Fibroblast of skin of left quadriceps (primary cell): ENCODE measurements at regions not wholly inside any gene's neighbourhood (a gene's known extent, or its start where the extent isn't known, plus 50 kb on each side); places are given as distances from the start of the nearest gene placed in this dataset.
"Not testable (repeated sequence)": the region's sequence is repeated elsewhere in the genome, so short reads cannot be mapped to it uniquely, and the experiment has no call there.

Experiments
- DNase-seq, 2 experiments: peaks; one replicate each; pipeline ENCODE4 v3.0.0-alpha.2; 2013; ENCODE audit warnings: low read depth in 2 of 2

DNA sequence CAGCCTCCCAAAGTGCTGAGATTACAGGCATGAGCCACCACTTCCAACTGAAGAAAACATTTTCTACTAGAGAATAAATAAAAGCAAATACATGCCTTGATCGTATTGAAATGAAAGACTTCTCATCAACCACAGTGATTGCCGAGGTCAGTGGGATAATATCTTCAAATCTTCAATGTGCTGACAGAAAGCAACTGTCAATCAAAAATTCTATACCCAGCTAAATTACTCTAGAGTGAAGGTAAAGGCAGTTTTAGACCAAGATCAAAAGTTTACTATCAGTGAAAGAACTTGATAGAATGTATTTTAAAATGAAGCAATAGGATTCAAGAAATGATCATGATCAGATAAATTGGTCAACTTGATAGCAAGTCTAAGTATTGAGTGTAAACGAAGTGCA is 130.6 kb downstream of the BRD1 start:
- no peak for DNase-seq

DNA sequence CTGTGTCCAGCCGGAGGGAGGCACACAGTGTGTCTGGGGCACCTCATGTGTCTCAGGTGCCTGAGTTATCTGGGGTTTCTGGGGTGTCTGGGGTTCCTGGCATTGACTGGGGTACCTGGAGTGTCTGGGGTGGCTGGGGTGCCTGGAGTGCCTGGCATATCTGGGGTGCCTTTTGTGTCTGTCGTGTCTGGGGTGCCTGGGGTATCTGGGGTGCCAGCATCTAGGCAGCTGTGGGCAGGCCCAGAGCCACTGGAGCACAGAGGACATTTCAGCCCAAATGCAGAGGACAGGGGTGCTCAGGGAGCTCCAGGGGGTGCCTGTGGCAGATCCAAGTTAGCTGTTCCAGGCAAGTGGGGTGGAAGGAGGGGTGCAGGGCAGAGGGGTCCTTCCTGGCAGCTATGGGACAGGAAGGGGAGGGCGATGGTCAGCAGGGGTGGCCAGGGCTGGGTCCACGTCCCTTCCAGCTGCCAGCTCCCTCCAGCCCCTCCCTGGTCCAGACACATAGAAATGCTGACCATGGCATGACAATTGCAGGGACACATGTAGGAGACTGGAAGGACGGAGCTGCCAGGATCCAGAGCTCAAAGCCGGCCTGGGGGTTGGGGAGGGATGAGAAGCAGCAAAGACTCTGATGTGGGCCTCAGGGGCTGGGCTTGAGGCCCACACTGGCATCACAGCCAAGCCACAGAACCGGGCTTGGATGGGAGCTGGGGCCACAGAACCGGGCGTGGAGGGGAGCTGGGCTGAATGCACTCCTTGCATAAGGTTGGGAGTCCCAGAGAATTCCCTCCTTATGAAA is 133.0 kb downstream of the BRD1 start:
- DNase-seq: no peak

DNA sequence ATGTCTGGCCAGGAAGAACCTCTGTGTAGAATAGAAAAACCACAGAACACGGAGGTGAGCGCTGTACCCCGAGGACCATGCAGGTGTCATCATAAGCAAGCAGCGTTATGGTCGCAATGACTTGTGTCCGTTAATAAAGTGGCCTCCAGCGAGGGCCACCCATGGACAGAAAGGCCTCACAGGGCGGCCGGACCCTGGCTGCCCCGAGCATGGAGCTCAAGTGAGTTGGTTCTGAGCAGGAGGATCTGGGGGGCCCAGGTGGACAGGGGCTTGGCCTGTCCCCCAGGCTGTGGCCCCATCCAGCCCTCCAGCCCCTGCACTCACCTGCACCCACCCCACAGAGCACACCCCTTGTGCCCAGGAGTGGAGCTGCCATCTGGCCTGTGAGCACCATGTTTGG is 133.8 kb downstream of the BRD1 start:
- no peak for DNase-seq

DNA sequence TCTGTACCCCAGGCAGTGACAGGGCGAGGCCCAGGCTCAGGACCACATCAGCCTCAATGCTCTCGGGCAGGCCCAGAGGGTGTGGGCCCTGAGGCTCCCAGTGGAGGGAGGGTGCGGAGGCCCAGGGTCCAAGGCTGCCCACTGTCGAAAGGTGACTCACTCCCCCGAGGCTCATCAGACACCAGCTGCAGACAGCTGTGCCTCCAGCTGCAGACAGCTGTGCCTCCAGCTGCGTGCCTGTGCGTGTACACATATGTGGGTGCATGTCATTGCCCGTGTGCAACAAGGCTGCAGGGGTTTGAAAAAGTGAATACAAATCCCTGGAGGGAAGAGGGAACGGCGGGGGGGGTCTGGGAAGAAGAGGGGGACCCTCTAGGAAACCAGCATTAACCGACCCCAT is 134.3 kb downstream of the BRD1 start:
- no peak for DNase-seq

DNA sequence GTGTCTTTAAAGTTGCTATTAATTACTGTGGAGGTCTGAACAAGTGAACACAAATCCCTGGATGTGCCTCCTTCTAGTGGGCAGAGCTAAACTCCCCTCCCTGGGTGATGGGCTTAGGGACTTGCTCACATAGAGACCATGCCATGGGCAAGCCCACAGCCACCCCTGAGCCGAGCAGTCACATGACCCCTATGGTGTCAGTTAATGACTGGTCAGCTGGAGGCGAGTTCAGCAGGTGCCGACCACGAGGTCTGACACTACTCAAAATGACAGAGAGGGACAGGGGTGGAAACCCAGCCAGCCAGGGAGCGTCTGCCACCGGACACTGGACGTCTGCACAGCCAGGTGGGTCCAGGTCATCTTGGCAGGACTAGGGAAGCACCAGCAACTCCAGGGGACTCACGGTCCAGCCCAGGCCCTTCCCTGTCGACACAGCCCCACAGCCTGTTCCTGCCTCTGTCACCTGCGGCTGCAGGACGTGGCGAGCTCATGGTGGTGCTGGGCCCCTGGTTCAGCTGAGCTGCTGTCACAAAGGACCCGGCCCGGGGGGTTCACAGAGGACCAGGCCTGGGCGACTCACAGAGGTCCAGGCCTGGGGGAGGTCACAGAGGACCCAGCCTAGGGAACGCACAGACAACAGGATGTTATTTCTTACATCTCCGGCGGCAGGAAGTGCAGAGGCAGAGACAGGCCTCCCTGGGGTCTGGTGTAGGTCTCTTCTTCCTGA is 135.0 kb downstream of the BRD1 start:
- no peak for DNase-seq

DNA sequence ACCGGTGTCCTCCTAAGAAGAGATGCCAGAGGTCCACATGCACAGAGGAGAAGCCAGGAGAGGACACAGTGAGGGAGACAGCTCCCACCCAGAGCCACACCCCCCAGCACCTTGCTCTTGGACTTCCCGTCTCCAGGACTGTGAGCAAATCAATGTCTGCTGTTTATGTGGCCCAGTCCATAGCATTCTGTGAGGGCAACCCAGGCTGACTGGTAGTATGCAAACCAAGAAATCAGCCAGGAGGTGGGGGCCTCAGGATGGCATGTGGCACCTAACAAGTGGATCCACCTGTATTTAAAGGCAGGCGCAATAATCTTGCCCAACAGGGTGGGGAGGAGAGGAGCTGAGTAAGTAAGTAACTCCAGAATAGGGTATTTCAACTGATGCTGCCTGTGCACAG is 136.4 kb downstream of the BRD1 start:
- no peak for DNase-seq

DNA sequence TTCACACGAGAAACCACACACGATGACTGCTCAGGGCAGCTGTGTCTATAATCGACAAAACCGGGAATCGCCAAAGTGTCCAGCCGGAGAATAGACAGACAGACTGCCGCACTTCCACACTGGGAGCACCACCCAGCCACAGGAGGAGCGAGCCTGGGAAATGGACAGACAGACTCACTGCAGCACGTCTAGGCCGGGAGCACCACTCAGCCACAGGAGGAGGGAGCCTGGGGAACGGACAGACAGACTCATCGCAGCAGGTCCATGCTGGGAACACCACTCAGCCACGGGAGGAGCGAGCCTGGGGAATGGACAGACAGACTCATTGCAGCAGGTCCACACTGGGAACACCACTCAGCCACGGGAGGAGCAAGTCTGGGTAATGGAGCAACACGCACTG is 137.2 kb downstream of the BRD1 start:
- no peak for DNase-seq

DNA sequence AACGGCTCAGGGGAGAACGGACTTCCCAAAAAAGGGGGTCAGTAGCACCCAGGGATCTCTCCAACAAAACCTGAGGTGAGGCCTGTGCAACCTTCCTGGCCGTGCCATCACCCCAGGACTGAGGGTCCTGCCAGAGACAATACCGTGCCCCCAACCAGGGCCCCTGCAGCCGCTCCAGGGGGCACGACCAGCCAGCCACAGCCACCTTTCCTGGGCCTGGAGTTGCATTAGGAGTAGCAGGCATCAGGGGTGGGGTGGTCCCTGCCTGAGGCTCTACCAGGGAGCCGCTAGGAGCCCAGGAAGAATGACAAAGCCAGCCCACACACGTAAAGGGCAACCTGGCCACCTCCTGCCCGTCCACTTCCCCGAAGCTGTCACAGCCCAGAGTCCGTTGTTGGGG is 137.8 kb downstream of the BRD1 start:
- no peak for DNase-seq

DNA sequence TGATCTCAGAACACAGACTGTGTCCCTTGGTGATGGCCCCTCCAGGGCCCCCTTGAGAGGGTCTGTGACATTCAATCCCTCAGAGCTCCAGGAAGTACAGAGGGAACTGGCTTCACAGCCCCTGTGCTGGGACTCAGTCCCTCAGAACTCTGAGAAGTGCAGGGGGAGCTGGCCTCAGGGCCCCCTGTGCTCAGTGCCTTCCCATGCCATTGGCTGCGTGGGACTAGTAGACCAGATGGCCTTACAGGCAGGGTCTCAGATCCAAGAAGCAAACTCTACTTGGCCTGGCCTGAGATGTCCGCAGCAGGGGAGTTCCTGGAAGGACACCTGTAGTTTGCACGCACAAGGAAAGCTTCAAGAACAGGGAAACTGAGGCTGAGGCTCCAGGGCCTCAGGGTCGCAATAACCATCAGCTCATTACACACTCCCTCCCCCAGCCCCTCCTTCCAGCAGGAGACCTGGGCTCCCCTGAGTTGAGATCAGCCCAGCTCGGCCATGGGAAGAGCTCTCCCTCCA is 138.4 kb downstream of the BRD1 start:
- no peak for DNase-seq

DNA sequence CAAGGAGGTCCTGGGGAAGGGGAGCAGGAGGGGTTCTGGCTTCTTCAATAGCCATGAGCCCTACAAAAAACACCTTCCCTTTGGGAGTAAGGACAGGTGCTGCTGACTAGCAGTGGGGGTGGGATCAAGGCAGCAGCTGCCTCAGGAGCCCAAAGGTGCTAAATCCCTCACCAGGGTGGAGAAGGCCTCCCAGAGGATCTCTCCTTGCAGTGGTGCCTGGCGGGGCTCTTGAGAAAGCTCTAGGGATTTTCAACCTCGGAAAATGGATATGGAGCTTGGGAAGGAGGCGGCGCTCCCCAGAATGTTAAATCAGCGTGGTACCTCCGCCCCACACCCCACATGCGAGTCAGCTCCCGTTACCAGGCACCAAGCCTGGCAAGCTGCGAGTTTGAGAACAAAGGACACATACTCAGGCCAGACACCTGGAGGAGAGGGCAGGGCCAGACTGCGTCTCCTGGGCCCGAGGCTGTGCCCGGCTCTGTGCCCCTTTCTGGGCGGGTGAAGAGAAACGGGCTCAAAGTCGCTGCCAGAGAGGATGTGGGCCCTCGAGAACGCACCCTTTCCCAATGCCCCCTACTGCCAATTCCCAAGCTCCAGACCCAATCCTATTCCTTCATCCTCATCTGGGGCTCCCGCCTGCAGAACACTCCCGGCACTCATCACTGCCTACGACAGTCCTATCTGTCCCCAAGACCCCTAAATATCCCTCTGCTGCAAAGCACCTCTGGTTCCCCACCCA is 139.0 kb downstream of the BRD1 start:
- DNase-seq: no peak

DNA sequence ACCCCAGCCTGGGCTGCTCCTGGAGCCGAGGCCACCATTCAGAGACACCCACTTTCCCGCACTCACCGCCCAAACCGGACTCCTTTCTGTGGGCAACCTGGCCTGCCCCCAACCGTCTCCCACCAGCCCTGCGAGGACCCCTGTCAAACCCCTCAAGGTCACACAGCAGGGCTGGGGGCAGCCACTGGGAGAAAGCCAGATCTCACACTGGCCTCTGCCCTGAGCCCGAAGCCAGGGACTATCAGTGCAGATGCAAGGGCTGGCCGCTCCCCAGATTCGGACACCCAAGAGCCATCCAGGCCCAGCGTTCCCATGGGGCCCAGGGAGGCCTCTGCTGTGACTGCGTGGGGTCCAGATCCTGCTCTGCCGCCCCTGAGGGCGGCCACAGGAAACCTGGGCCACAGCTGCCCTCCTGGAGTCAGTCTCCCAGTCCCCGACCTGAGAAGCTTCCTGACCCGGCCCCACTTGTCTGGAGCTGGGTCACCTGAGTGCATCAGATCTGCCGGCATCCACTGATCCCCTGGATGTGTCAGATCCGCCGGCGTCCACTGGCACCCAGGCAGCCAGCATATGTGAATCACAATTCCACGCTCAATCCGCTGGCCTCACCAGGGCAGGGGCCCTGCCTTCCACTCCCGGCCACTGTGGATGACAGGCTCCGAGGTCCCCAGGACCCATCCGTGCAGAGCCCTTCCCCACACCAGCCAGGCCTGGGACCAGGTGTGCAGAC is 139.7 kb downstream of the BRD1 start:
- no peak for DNase-seq

DNA sequence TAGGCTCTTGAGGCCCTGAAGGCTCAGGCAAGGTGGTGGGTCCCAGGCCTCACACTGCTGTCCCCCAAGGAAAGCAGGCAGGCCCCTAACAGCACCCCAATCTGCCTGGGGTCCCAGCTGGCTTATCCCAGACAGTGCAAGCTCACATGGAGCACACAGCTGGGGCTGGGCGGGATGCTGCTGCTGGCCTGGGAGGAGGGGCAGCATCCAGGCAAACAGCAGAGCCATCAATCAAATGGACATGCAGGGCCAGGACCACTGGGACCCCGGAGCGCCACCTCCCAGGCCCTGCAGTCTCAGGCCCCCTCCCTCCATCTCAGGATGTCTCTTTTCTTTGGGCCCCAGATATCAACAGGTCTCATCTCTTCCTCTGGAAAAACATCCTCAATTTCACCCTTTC is 140.3 kb downstream of the BRD1 start:
- DNase-seq: no peak

DNA sequence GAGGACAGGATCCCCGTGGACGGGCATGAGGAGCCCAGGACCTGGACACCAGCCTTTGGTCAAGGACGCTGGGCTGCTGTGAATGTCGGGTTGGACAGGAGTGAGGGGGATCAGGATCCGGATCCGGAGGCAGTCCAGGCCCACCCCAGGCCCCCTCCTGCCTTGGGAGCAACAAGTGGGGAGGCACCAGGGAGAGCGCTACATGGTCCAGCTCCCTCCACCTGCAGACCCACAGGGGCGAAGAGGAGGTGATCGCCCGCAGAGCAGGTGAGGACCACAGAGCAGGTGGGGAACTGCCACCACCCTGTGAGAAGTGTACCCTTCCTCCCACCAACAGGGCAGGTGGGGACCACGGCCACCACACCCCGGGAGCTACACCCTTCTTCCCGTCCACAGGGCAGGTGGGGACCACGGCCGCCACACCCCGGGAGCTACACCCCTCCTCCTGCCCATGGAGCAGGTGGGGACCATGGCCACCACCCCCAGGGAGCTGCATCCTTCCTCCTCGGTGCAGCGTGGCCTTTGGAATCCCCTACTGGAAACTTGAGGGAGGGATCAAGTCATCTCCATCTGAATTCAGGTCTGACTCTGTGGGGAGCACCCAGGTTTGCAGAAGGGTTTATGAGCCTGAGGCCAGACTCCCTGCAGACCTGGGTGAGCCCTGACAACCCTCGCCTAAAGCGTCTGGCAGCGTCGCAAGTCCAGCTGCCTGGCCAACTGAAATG is 141.0 kb downstream of the BRD1 start:
- DNase-seq: no peak

DNA sequence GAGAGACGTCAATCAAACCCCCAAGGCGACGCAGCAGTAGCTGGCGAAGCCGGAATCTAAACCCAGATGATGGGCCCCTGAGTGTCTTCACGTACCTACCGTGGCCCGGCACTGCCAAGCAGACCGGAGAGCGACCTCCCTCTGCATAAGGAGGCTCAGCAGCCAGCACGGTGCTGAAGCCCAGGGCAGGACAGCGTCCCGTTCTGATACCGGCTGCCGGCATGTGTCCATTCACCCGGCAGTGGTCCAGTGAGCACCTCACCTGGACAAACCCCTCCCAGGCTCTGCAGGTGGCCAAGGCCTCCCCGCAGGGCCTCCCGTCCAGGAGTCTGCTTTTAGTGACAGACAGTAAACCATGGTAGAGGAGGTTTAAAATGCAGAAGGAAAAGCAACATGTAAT is 142.0 kb downstream of the BRD1 start:
- no peak for DNase-seq

DNA sequence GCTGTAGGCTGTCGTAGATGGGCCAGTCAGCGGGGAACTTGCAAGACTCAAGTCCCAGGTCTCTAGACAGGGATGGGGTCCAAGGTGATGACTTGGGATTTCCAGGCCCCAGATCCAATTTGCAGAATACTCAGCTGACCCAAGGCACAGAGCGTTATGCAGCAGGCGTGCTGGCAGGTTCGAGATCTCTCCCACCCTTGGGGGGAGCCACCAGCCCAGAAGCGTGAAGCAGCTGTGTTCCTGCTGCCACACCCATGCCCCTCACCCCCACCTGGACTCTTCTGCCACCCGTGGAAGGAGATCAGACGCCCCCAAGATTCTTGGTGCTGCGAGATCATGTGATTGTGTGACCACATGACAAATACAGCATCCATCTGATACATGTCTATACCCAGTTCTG is 142.6 kb downstream of the BRD1 start:
- no peak for DNase-seq

DNA sequence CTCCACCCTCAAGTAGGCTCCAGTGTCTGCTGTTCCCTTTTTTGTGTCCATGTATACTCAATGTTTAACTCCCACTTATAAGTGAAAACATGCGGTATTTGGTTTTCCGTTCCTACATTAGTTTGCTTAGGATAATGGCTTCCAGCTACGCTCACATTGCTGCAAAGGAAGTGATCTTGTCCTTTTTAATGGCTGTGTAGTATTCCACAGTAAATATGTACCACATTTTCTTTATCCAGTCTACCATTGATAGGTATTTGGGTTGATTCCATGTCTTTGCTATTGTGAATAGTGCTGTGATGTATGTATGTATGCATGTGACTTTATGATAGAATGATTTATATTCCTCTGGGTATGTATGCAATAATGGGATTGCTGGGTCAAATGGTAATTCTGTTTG is 144.6 kb downstream of the BRD1 start:
- DNase-seq: no peak

DNA sequence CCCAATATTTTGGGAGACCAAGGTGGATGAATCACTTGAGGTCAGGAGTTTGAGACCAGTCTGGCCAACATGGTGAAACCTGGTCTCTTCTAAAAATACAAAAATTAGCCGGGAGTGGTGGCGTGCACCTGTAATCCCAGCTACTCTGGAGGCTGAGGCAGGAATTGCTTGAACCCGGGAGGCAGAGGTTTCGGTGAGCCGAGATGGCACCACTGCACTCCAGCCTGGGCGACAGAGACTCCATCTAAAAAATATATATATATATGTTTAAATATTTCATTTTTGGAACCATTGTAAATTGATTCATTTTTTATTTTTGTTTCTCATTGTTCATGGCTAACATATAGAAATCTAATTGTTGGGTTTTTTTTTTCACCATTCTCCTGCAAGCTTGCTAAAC is 146.9 kb downstream of the BRD1 start:
- DNase-seq: not testable (repeated sequence)

DNA sequence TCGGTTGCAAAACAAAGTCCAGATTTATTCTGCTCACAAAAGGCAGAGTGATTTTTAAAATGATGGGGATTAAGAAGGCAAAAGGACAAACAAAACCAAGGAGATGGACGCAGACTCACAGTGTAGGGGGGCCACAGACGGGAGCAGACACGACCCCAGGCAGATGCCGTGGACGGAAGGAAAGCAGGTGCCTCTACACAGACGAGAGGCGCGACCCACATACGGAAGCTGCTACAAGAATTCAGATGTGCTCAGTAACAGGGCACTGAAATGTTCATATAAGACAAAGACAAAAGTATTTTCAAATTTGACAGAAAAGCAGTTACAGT is 148.9 kb downstream of the BRD1 start:
- no peak for DNase-seq

DNA sequence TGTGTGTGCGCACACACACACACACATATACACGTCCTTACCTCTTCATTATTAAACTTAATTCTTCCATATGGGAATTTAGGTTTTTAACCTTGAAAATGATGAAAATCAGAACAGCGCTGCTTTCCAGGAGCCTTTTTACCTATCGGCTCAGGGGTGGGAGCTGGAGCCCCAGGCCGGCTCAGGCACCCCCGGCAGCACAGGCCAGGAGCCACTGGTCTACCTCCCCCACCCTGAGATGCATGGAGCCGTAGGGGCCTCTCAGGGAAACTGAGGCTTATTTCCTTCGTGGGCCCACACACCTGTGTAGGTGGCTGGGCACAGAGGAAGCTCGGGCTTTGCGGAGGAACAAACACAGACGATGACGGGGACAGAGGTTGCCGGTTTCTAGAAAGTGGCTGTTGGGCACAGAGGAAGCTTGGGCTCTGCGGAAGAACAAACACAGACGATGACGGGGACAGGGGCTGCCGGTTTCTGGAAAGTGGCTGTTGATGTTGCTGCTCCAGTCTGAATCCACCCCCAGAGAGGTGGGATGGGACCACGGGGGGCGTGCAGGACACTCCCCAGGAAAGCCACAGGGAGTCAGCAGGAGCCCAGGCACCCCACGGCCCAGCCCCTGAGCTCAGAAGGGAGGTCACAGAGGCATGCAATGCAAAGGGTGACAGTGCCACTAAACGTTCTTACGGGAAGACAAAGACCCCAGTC is 149.4 kb downstream of the BRD1 start:
- DNase-seq: no peak

DNA sequence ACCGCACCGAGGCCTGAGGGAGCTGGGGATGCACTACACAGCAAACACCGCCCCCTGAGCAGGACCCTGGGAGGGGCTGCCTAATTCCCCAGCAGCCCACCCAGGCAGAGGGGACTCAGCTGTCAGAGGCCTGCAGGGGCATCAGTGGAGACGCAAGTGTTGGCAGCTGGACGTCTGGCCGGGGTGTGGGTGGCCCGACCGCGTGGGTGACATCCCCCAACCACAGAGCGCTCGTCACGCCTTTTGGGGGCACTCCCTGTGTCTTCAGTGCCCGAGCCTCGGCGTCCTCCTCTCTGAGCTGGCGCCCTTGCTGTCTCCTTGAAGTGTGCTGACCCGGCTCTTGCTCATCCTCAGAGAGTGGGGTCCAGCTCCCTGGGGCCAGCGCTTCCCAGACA is 150.2 kb downstream of the BRD1 start:
- DNase-seq: no peak
